HG03378 (cell line): ENCODE measurements at regions not wholly inside any gene's neighbourhood (a gene's known extent, or its start where the extent isn't known, plus 50 kb on each side); places are given as distances from the start of the nearest gene placed in this dataset.
"Not testable (repeated sequence)": the region's sequence is repeated elsewhere in the genome, so short reads cannot be mapped to it uniquely, and the experiment has no call there.

Experiments used
- ATAC-seq: cut with Tn5 transposase; IDR thresholded peaks from one replicate; pipeline ENCODE4 v1.9.1; 2021; ENCODE audit warnings: mild to moderate bottlenecking, moderate library complexity; ENCODE audit not compliant: unreplicated experiment

DNA sequence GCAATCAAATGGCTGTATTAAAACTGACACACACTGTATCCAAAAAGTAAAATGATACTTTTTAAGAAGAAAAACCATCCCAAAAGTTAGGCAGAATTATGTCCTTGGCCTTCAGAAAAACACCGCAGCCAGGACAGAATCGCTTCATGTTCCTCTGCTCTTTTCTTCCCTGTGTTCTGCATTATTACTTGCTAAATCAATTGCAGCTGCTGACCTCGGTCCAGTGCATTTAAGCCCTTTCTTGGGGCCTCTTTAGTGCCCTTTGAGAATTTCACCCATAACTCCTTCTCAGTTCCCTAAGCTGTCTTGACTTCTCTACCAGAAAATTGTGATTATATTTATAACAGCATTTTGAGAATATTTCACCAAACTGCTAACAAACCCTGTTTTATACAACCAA lies 696.9 kb downstream of the PCDH7 start:
- ATAC-seq = no peak

DNA sequence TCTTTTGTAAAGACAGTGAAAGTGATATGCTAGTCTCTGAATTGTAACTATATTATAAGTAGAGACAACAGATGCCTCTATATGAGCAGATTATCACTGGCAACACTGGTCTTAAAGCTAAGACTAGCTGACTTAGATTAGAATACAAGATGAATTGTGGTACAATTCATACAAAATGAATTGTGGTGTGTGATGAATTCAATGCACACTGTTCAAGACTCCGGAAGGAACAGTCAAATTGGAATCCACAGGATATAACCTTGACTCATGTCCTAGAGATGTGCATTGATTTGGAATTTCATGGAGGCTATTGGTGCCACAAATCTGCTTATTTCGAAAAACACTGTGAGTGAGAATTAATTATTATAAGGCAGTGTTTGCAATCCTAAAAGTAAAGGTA lies 701.8 kb downstream of the PCDH7 start:
- ATAC-seq = no peak

DNA sequence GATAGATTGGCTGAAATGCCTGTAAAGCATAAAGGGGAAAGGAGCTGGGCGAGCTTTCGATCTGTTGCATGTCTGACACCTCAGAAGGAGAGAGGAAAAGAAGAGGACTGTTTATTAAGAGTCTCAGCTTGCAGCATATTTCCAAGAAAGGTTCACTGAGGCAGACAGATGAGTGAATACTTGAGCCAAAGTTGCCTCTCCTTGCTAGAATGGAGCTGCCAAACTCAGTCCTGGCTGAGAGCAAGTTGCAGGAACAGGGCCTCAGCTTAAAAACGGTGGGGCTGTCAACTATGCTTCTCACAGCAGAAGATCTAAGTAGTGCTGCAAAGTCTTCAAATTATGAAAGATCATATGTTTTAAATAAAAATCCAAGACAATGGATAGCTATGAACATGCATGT lies 707.5 kb downstream of the PCDH7 start:
- ATAC-seq = no peak

DNA sequence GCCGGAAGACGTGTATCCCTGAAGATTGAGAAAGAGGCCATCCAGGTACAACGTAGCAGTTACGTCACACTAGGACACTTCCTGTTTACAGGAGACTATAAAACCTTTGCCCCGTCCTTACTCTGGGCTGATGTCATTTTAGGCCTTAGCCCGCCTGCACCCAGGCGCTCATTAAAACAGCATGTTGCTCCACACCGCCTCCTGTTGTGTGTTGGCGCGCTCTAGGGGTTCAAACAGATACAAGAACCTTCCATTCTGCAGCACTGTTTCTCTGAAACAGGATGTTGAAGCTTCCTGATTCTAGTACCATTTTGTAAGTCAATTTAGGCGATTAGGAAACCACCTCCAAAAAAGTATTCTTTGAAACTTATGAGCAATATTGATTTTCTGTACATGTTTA lies 722.1 kb downstream of the PCDH7 start:
- ATAC-seq = no peak

DNA sequence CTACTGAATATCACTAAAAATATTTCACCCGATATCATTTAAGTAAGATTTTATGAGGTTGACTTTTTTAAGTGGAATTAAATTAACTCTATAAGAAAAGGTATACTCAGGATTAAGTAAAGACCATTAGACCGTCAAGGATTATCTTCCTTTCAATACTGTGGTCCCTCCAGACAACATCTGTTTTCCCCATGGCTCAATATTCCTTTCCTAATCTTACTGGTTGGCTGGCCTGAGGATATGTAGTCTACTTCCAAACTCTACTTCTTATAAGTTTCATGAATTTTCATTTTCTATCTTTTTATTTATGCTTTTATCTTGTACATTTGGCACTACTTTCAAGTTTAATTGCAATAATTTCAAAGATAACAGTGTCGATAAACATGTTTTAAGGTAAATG lies 725.4 kb downstream of the PCDH7 start:
- ATAC-seq = no peak

DNA sequence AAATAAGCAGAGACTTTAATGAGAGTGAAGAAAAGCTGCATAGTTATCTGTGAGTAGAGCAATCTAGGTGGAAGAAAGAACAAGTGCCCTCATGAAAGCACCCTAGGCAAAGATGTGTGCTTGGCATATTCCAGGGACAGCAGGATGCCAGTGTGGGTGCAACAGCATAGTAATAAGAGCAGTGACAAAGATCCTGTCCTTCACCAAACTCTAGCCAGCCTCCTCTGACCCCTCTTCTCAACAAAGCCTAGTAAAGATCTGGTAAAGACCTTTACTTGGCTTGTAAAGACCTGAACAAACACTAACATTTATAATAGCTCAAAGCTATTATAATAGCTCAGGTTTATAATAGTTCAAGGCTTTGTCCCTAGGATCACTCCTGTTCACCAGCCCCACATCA lies 735.4 kb downstream of the PCDH7 start:
- ATAC-seq = no peak

DNA sequence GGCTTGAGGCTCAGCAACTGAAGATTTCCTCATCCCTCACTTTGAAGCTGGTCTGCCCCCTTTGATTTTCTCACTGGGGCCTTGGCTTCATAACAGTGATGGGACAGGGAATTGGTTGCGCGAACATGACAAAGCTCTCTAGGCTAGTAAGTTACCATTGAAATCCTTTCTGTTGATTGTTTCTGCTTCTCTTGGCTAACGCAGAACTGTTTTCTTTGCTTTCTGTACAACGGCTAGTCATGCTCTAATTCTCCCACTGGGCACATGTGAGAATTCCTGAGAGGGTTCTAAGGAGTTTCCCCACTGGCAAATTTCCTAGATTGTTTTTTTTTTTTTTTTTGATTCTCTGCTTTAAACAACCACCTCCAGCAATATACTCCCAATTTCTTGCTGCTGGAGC lies 738.6 kb downstream of the PCDH7 start:
- ATAC-seq = no peak

DNA sequence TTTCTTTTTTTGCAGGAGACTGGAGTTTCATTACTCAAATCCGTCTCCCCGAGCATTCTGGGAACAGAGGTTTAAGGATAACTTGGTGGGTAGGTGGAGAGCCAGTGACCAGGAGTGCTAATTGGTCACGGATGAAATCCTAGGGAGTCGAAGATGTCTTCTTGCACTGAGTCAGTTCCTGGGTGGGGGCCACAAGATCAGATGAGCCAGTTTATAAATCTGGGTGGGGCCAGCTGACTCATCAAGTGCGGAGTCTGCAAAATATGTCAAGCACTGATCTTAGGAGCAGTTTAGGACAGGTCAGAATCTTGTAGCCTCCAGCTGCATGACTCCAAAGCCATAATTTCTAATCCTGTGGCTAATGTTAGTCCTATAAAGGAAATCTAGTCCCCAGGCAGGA lies 741.3 kb downstream of the PCDH7 start:
- no peak for ATAC-seq

DNA sequence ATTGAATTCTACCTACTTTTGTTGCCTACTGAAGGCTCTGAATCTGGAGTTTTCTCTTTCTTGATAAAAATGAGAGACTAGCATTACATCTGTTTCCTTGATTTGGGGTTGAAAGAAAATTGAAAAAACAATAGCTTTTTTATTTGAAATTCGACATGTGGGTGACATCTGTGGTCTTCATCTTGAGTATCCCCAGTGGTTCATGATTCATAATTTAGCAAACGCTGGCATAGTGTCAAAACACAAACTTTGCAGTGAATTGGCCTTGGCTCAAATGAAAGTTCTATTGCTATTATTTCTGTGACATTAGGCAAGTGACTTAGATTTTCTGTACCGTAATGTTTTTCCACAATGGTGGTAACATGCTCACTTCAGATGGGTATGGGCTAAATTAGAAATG lies 747.6 kb downstream of the PCDH7 start:
- ATAC-seq = no peak

DNA sequence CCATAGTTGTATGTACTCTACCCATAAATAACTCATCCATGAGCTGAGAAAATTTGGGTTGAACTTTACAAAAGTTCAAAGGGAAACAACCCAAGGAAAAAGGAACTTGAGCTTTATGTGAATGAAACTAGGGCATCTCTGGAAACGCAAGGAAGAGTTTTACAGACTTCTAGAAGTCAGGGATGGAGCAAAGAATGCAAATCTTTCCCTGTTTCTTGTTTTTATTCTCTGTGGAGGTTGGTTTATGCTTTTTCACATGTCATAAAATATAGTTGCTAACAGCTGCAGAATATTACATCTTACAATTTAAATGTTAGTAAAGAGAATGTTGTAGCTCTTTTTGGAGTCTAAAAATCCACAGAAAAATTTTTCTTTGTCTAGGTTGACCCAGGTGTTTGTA lies 754.1 kb downstream of the PCDH7 start:
- ATAC-seq = no peak

DNA sequence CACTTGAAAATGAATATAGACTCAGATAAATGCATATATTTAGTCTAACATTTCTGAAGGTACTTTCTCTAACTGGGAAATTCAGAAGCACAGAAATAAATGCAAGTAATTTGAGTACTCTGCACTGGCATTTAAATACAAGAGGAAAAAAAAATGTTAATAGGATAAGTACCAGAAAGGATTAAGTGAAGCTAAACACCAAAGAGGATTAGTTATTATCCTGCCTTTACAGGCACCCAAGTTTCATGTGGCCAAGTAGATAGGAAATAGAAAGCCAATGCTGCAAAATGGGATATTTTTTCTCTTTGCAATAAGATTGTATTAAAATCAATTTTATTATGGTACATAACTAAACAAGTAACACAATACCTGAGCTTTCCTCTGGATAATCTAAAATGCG lies 762.5 kb downstream of the PCDH7 start:
- ATAC-seq = no peak

DNA sequence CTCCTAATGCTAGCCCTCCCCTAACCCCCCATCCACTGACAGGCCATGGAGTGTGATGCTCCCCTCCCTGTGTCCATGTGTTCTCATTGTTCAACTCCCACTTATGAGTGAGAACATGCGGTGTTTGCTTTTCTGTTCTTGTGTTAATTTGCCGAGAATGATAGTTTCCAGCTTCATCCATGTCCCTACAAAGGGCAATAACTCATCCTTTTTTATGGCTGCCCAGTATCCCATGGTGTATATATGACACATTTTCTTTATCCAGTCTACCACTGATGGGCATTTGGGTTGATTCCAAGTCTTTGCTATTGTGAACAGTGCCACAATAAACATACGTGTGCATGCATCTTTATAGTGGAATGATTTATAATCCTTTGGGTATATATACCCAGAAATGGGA lies 779.0 kb downstream of the PCDH7 start:
- ATAC-seq = not testable (repeated sequence)

DNA sequence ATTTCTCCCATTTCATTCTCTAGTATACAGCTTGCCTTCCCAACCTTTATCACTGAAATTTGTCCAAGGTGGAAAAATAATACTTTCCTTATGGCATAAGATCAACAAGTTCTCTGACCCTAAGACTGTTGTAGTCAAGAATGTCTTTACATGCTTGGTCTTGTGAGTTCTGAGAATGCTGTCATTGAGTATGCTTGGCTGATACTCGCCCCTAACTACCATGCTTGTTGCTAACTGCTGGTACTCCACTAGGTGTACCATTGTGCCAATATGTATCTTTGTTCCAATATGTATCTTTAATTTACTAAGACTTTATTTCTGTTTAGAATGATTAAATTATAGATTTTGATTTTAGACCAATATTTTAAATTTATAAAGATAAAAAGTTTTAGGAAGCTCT lies 796.4 kb downstream of the PCDH7 start:
- no peak for ATAC-seq

DNA sequence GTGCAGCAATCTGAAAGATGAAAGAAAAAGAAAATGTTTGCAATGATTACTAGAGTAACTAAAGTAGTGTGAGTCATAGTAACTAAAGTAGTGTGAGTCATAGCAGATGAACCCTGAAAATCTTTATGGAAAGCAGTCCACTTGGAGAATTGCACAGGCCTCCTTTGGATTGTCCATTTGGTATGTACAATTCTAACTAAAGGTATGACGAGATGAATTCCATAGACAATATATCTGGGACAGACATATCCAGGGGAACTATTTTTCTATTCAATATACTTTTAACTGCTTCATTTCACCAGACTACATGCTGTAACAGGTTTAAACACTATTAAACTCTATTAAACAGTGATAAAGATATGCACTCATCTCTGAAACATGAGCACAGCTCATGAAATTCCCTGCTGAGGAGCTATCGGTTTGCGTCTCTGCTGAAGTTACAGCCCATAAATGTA lies 798.7 kb downstream of the PCDH7 start:
- ATAC-seq = no peak

DNA sequence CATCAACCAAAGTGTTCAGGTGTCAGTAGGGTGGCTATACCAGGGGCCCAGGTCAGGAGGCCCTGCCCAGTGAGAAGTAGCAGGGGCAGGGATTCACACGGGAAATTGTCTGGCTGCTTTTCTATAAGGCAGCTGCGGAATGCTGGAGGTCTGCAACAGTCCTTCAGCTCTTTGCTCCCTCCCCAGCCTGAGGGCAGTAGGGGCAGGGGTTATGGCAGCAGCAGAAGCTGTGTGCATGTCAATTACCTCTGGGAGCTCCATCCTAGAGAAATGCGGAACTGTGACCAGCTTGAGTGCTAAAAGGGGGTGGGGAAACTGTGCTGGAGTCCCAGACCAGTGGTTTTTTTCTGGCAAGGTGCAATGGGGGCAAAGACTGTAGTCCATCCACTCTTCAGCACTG lies 810.4 kb downstream of the PCDH7 start:
- ATAC-seq = no peak

DNA sequence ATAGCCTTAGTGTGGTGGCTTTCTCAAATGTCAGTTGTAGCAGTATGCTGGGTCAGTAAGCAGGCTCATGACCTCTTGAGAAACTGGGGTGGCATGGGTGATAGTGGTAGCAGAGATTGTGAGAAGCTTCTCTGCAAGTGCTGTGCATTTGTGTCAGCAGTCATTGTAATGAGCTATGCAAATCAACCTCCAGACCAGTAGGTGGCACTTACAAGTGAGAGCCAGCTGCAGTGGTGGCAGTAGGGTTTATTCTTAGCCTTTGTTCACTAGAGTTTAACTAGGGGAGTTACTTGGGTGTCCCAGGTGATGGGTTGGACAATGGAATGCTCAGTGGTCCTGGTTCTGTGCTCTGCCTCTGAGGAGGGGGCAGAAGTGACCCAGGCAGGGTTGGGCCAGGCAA lies 818.7 kb downstream of the PCDH7 start:
- no peak for ATAC-seq

DNA sequence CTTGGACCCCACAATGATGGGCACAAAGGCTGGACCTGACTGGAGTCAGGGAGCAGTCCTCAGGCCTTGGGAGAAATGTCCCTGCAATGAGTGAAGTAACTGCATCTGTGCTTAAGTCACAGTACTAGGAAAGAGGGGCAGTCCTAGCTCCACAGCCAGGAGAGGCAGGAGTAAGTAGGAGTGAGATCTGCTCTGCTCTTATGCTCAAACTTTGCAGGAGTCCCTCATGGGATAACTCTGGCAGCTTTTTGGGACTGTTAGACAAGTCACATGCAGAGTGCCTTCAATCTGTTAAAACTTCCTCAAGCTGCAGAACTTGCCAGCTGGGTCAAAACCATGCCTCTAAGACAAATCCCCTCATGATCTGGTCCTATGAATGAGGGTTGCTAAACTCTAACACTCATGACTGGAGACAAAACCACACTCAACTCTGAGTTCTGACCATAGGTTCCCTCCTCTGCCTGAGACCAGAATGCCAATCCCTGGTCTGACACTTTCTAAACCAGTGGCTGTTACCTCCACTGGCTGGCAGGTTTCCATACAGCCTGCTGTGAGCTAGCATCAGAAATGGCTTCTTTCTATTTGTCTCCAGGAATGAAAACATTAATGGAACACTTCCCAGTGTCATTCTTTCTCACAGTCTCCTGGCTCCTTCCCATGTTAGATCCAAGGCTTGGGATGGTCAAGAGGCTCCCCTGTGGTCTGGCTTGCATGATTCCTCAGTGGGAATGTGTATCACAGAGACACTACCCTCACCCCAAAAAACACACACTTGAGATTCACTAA lies 819.3 kb downstream of the PCDH7 start:
- ATAC-seq = no peak

DNA sequence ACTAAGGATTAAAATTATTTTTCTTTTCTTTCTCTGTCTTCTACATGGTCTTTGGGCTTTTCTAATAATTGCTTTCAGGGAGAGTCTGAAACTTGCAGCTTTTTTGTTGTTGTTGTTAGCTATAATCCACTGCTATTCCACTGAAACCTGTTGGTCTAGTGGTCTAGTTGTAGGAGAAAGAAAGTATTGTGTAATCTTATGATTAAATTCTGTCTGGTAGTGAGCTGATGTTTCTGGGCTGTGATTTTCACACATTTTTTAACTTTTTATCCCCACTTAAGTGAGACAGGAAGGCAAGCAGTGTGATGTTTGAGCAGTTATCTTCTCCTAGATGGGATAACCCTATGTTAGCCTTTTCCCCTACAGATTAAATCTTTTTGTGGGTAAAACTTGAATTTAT lies 825.2 kb downstream of the PCDH7 start:
- no peak for ATAC-seq

DNA sequence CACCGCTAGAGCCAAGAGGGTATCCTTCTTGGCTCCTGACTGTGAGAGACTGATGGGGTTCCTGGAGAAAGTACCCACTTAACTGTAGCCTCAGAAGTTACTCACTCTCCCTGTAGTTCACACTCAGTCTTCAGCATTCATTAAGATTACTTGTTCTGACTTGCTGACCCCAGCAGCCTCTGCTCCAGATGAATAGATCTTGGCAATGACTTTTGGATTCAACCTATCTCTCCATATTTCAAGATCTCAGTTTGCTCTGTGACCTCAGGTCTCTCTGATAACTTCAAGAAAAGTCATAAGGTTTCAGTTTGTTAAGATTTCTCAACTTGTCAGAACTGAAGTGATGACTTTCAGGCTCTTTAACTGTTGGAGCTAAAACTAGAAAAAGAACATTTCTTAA lies 825.6 kb downstream of the PCDH7 start:
- ATAC-seq = no peak

DNA sequence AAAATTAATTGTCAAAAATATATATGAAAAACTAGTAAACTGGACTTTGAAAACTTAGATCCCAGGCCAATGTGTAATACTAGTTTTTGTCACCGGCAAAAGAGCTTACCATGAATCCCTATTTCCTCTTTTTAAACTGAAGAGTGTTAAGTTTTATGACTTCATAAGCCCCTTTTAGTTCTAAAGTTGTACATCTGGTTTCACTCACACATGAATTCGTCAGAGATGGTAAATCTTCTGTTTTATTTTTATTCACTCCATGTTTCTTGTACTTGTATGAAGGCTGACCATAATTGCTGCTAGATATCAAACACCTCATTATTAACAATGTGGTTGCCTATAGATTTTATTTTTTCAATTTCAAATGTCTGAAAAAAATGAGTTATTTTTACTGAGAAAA lies 827.9 kb downstream of the PCDH7 start:
- ATAC-seq = no peak

DNA sequence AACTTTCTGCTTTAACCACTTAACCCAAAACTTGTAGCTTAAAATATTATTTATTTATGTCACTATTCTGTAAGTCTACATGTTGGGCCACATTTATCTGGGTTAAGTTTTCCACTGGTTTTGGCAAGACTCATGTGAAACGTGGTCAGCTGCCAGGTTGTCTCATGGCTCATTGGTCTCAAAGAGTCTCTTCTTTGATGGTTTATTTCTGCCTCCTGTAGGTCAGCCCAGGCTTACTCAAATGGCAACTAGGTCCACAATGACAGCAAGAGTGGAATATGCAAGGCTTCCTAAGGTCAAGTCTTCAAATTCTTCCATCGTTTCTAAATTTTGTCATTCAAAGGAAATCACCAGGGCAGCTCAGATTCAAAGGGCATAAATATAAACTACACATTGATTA lies 828.7 kb downstream of the PCDH7 start:
- no peak for ATAC-seq

DNA sequence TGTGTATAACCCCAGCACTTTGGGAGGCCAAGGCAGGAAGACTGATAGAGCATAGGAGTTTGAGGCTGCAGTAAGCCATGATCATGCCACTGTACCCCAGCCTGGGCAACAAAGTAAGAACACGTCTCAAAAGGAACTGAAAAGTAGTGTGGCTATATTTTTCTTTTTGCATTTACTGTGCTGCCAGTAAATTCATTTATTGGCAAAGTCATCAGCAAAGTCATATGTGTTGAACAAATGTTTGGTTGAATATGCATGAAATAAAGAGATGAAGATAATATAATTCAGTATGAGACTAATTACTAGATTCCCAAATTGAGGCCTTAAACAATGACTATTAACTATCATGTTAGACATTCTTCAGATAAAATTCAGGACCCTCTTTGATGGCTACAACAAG lies 829.1 kb downstream of the PCDH7 start:
- no peak for ATAC-seq

DNA sequence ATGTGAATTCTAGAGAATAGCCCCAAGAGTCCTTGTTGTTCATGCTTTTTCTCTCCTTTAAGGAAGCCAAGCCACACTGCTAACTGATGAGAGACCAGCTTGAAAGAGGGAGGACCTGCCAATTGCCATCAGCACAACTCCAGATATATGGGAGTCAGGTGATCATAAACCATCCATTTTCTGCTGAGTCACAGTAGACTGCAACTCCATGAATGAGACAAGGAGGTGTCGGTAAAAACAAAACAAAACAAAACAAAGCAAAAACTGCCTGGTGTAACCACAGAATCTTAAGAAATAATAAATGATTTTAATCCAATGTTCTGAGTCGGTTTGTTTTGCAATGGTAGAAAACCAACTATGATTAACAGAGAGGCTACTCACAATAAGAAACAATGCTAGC lies 837.3 kb downstream of the PCDH7 start:
- no peak for ATAC-seq
